Testis (tissue), 2 donors: ENCODE measurements at regions not wholly inside any gene's neighbourhood (a gene's known extent, or its start where the extent isn't known, plus 50 kb on each side); places are given as distances from the start of the nearest gene placed in this dataset.

Experiments used
- DNase-seq: peaks from one replicate; pipeline ENCODE4 v3.0.0-alpha.2; 2019
- H3K27ac ChIP-seq, 2 donors: fragments of 200-600 bp; sonication (generic); one replicate each; pipeline ENCODE4 v1.5.1; 2019
- H3K27me3 ChIP-seq: fragments of 200-600 bp; sonication (generic); one replicate; pipeline ENCODE4 v1.5.1; 2019
- H3K36me3 ChIP-seq: fragments of 200-600 bp; sonication (generic); one replicate; pipeline ENCODE4 v1.5.1; 2017; ENCODE audit warnings: low read depth; ENCODE audit errors: missing control alignments
- H3K4me1 ChIP-seq: fragments of 200-600 bp; sonication (generic); one replicate; pipeline ENCODE4 v1.5.1; 2019
- H3K4me3 ChIP-seq, 2 donors: fragments of 200-600 bp; sonication (generic); one replicate each; pipeline ENCODE4 v1.5.1; 2017 to 2019
- H3K9me3 ChIP-seq: fragments of 200-600 bp; sonication (generic); one replicate; pipeline ENCODE4 v1.5.1; 2017
- CTCF ChIP-seq, 3 experiments: fragments of 450-650 bp in 2 of 3; fragments of 200-600 bp in 1 of 3; sonication (generic) in 1 of 3; IDR thresholded peaks; one replicate each; pipeline ENCODE4 v1.5.1; 2016 to 2019; ENCODE audit warnings: antibody characterized with exemption in 3 of 3, mild to moderate bottlenecking in 2 of 3, moderate library complexity in 1 of 3
- POLR2A ChIP-seq: fragments of 450-650 bp; IDR thresholded peaks from one replicate; pipeline ENCODE4 v1.6.1; 2017; ENCODE audit warnings: antibody characterized with exemption, mild to moderate bottlenecking, moderate library complexity
- WGBS, 2 donors: methylation state at CpG; one replicate each; pipeline ENCODE4 v1.1.5; 2018; 5-methylcytosine and 5-hydroxymethylcytosine counted together
- intact Hi-C: fragments of 100-400 bp; cut with DNase I; formaldehyde crosslinking; loops from one replicate; pipeline ENCODE4 v1.15.1; 2023; ENCODE audit warnings: low total_unique reads

- no peak for TF ChIP-seq CTCF (IDR thresholded peaks at IDR 0.05)
- no peak for TF ChIP-seq POLR2A
- 12 to 44% methylated on average over 17 of the region's 17 CpGs for WGBS, 2 donors
- intact Hi-C loops, result no loop called here
- H3K9me3 ChIP-seq, result no peaks in the 10 kb centered on the region
- no peaks in the 10 kb centered on the region for H3K27me3 ChIP-seq
- H3K4me1 ChIP-seq, result peaks cover 5% of the 10 kb centered on the region
- H3K36me3 ChIP-seq, result no peaks in the 10 kb centered on the region
- H3K4me3 ChIP-seq, result peak overlapping the region in 1 of 2 donors; percentile 57
- DNase-seq, result peak; percentile 52
- H3K27ac ChIP-seq, result no peak overlapping the region
These were observed 102.2 kb upstream of the PEG3 start for GRCh38 chr19:56942756-56943155.

GRCh38 chr19:56946159-56946558 is 105.6 kb upstream of the PEG3 start:
- TF ChIP-seq POLR2A (no peak), CTCF (IDR thresholded peaks at IDR 0.05) (no peak)
- Histone ChIP-seq H3K9me3 (no peaks in the 10 kb centered on the region), H3K4me3 (no peak overlapping the region), H3K27ac (no peak overlapping the region), H3K36me3 (no peaks in the 10 kb centered on the region), H3K4me1 (peaks cover 18% of the 10 kb centered on the region), H3K27me3 (no peaks in the 10 kb centered on the region)
- DNase-seq, result peak; percentile 65
- 31 to 46% methylated on average over 5 to 6 of the region's 6 CpGs for WGBS, 2 donors
- intact Hi-C loops, result no loop called here

- Histone ChIP-seq H3K27ac (no peak overlapping the region), H3K4me3 (no peak overlapping the region), H3K36me3 (no peaks in the 10 kb centered on the region), H3K9me3 (no peaks in the 10 kb centered on the region), H3K27me3 (no peaks in the 10 kb centered on the region), H3K4me1 (peaks cover 18% of the 10 kb centered on the region)
- intact Hi-C loops, result no loop called here
- TF ChIP-seq POLR2A, result no peak
- no peak for TF ChIP-seq CTCF (IDR thresholded peaks at IDR 0.05)
- DNase-seq, result no peak
- WGBS, 2 donors, result 82 to 85% methylated on average over 7 of the region's 7 CpGs
These were observed 106.7 kb upstream of the PEG3 start for GRCh38 chr19:56947206-56947605.

- Histone ChIP-seq H3K36me3 (no peaks in the 10 kb centered on the region), H3K4me3 (no peak overlapping the region), H3K27ac (peak overlapping the region; percentile 1 to 8), H3K4me1 (peaks cover 28% of the 10 kb centered on the region), H3K9me3 (no peaks in the 10 kb centered on the region), H3K27me3 (no peaks in the 10 kb centered on the region)
- peak; percentile 89 for DNase-seq
- 30 to 32% methylated on average over 9 of the region's 9 CpGs for WGBS, 2 donors
- intact Hi-C loops, result no loop called here
- TF ChIP-seq POLR2A (no peak), CTCF (IDR thresholded peaks at IDR 0.05) (no peak)
These were observed 109.1 kb upstream of the PEG3 start for GRCh38 chr19:56949626-56950025.

- H3K36me3 ChIP-seq, result no peaks in the 10 kb centered on the region
- no peak overlapping the region for H3K27ac ChIP-seq
- intact Hi-C loops, result no loop called here
- no peak overlapping the region for H3K4me3 ChIP-seq
- DNase-seq, result no peak
- 93 to 94% methylated on average over 10 of the region's 10 CpGs for WGBS, 2 donors
- TF ChIP-seq POLR2A, result no peak
- no peak for TF ChIP-seq CTCF (IDR thresholded peaks at IDR 0.05)
- H3K27me3 ChIP-seq, result no peaks in the 10 kb centered on the region
- peaks cover 23% of the 10 kb centered on the region for H3K4me1 ChIP-seq
- no peaks in the 10 kb centered on the region for H3K9me3 ChIP-seq
These were observed 111.1 kb upstream of the PEG3 start for GRCh38 chr19:56951672-56952071.
